Endodermal cell (in vitro differentiated cells): ENCODE measurements at regions not wholly inside any gene's neighbourhood (a gene's known extent, or its start where the extent isn't known, plus 50 kb on each side); places are given as distances from the start of the nearest gene placed in this dataset.

Experiments used
- DNase-seq: peaks from one replicate; pipeline ENCODE4 v3.0.0-alpha.2; 2017
- H3K27ac ChIP-seq: 2 replicates; pipeline ENCODE4 v1.5.1; 2013; ENCODE audit warnings: mild to moderate bottlenecking, low read depth, low read length, moderate library complexity
- H3K27me3 ChIP-seq: 2 replicates; pipeline ENCODE4 v1.6.1; 2013; ENCODE audit warnings: mild to moderate bottlenecking, low read length, moderate library complexity; ENCODE audit not compliant: insufficient read depth, control insufficient read depth, poor library complexity, severe bottlenecking
- H3K36me3 ChIP-seq: 2 replicates; pipeline ENCODE4 v1.7.0; 2013; ENCODE audit warnings: mild to moderate bottlenecking, low read length, moderate library complexity; ENCODE audit not compliant: control insufficient read depth, insufficient read depth
- H3K4me1 ChIP-seq: one replicate; pipeline ENCODE4 v1.7.0; 2013; ENCODE audit warnings: low read length; ENCODE audit not compliant: control insufficient read depth, insufficient read depth
- H3K4me3 ChIP-seq: 2 replicates; pipeline ENCODE4 v1.5.1; 2013; ENCODE audit warnings: mild to moderate bottlenecking, low read length, moderate library complexity
- H3K9ac ChIP-seq: 2 replicates; pipeline ENCODE4 v1.6.1; 2013; ENCODE audit warnings: mild to moderate bottlenecking, low read length, moderate library complexity; ENCODE audit not compliant: poor library complexity, severe bottlenecking; ENCODE audit errors: extremely low read depth
- H3K9me3 ChIP-seq: 2 replicates; pipeline ENCODE4 v1.6.1; 2013; ENCODE audit warnings: mild to moderate bottlenecking, low read length, moderate library complexity; ENCODE audit not compliant: control insufficient read depth
- H3K27ac Mint-ChIP-seq: 2 replicates; pipeline ENCODE4 v1.8.0; 2020; ENCODE audit warnings: mixed read lengths
- H3K27me3 Mint-ChIP-seq: 2 replicates; pipeline ENCODE4 v1.8.0; 2021; ENCODE audit warnings: mild to moderate bottlenecking, mixed read lengths; ENCODE audit not compliant: insufficient read depth
- H3K36me3 Mint-ChIP-seq: 2 replicates; pipeline ENCODE4 v1.8.0; 2020; ENCODE audit warnings: low read depth, mixed read lengths
- H3K4me1 Mint-ChIP-seq: 2 replicates; pipeline ENCODE4 v1.8.0; 2020; ENCODE audit warnings: mixed read lengths
- H3K4me3 Mint-ChIP-seq: 2 replicates; pipeline ENCODE4 v1.8.0; 2020; ENCODE audit warnings: mild to moderate bottlenecking, moderate library complexity, mixed read lengths
- H3K9me3 Mint-ChIP-seq: 2 replicates; pipeline ENCODE4 v1.8.0; 2020; ENCODE audit warnings: mild to moderate bottlenecking, mixed read lengths
- CTCF ChIP-seq: fragments of 200-600 bp; sonication (generic); conservative IDR thresholded peaks from 2 replicates; pipeline ENCODE4 v1.5.0; 2021; ENCODE audit warnings: antibody characterized with exemption, mild to moderate bottlenecking
- WGBS, 2 experiments: methylation state at CpG; one replicate each; pipeline versions ENCODE4 v1.1.5 to v1.1.7; 2013; ENCODE audit warnings: missing lambda C conversion rate in 2 of 2, mixed read lengths in 1 of 2; ENCODE audit not compliant: insufficient coverage in 1 of 2, insufficient read length in 1 of 2; 5-methylcytosine and 5-hydroxymethylcytosine counted together

GRCh38 chr4:10204401-10205058 is 87.9 kb upstream of the WDR1 start:
- TF ChIP-seq CTCF, result no peak
- no peak overlapping the region for H3K27ac Mint-ChIP-seq
- Histone ChIP-seq H3K4me1 (no peaks in the 10 kb centered on the region), H3K4me3 (no peak overlapping the region), H3K9ac (no peak overlapping the region), H3K27me3 (peaks cover 13% of the 10 kb centered on the region), H3K9me3 (no peaks in the 10 kb centered on the region), H3K27ac (no peak overlapping the region), H3K36me3 (no peaks in the 10 kb centered on the region)
- no peaks in the 10 kb centered on the region for H3K9me3 Mint-ChIP-seq
- H3K27me3 Mint-ChIP-seq, result peaks cover 17% of the 10 kb centered on the region
- H3K4me1 Mint-ChIP-seq, result peaks cover 10% of the 10 kb centered on the region
- 90 to 96% methylated on average over 9 of the region's 9 CpGs for WGBS, 2 experiments
- H3K4me3 Mint-ChIP-seq, result no peak overlapping the region
- no peaks in the 10 kb centered on the region for H3K36me3 Mint-ChIP-seq
- no peak for DNase-seq

DNA sequence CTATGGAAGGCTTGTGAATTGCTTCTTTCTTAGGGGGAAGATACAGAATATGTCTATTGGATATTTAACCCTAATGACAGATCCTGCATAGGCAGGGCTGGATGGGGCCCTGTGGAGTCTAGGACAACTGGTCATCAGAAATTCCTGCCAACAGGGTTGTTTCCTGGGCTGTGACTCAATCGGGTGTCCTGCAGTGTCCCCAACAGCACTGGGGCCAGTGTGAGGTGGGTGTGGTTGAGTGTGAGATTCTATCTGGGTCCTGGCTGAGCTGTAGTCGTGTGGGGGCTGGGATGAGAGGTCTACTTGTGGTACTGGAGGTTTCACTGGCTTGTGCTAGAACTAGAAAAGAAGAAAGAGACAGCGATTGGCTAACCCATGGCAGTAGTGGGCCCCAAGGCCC is 87.3 kb upstream of the WDR1 start:
- Histone ChIP-seq H3K4me1 (no peaks in the 10 kb centered on the region), H3K36me3 (no peaks in the 10 kb centered on the region), H3K9me3 (no peaks in the 10 kb centered on the region), H3K9ac (no peak overlapping the region), H3K4me3 (no peak overlapping the region), H3K27me3 (peaks cover 19% of the 10 kb centered on the region), H3K27ac (no peak overlapping the region)
- no peaks in the 10 kb centered on the region for H3K36me3 Mint-ChIP-seq
- H3K27me3 Mint-ChIP-seq, result peaks cover 21% of the 10 kb centered on the region
- H3K27ac Mint-ChIP-seq, result no peak overlapping the region
- H3K9me3 Mint-ChIP-seq, result no peaks in the 10 kb centered on the region
- no peak overlapping the region for H3K4me3 Mint-ChIP-seq
- no peak for DNase-seq
- H3K4me1 Mint-ChIP-seq, result peaks cover 10% of the 10 kb centered on the region
- TF ChIP-seq CTCF, result no peak
- 79 to 100% methylated on average over 1 to 3 of the region's 3 CpGs for WGBS, 2 experiments

GRCh38 chr4:10201381-10202223 is 85.0 kb upstream of the WDR1 start:
- WGBS, 2 experiments, result 78 to 89% methylated on average over 3 to 4 of the region's 4 CpGs

More at GRCh38 chr4:10201381-10202223, 85.0 kb upstream of the WDR1 start:
- H3K27me3 ChIP-seq, result peaks cover 14% of the 10 kb centered on the region
- H3K9me3 Mint-ChIP-seq, result no peaks in the 10 kb centered on the region
- H3K27ac Mint-ChIP-seq, result no peak overlapping the region
- no peaks in the 10 kb centered on the region for H3K36me3 Mint-ChIP-seq
- H3K4me3 ChIP-seq, result no peak overlapping the region
- no peaks in the 10 kb centered on the region for H3K4me1 ChIP-seq
- no peak overlapping the region for H3K9ac ChIP-seq
- H3K36me3 ChIP-seq, result no peaks in the 10 kb centered on the region
- H3K4me1 Mint-ChIP-seq, result peaks cover 10% of the 10 kb centered on the region
- H3K27ac ChIP-seq, result no peak overlapping the region
- H3K4me3 Mint-ChIP-seq, result no peak overlapping the region
- DNase-seq, result no peak
- H3K27me3 Mint-ChIP-seq, result peaks cover 18% of the 10 kb centered on the region
- no peaks in the 10 kb centered on the region for H3K9me3 ChIP-seq
- TF ChIP-seq CTCF, result no peak
